Immature natural killer cell (primary cell): ENCODE measurements at regions not wholly inside any gene's neighbourhood (a gene's known extent, or its start where the extent isn't known, plus 50 kb on each side); places are given as distances from the start of the nearest gene placed in this dataset.
A peak's percentile ranks its signal among the peaks of the same experiment; 100 is the strongest.

ENCODE experiments used
- DNase-seq, 3 donors: peaks; one replicate each; pipeline ENCODE4 v3.0.0; 2022; ENCODE audit warnings: mixed read lengths in 1 of 3
- H3K27ac Mint-ChIP-seq, 6 donors: one replicate each; pipeline ENCODE4 v1.8.0; 2020; ENCODE audit warnings: mixed read lengths in 6 of 6, mild to moderate bottlenecking in 5 of 6, inconsistent platforms in 4 of 6, moderate library complexity in 3 of 6
- H3K27me3 Mint-ChIP-seq, 3 donors: one replicate each; pipeline ENCODE4 v1.8.0; 2020 to 2021; ENCODE audit warnings: low read depth in 3 of 3, mild to moderate bottlenecking in 3 of 3, mixed read lengths in 3 of 3, moderate library complexity in 3 of 3, inconsistent platforms in 1 of 3
- H3K36me3 Mint-ChIP-seq, 3 donors: one replicate each; pipeline ENCODE4 v1.8.0; 2020; ENCODE audit warnings: mixed read lengths in 3 of 3, inconsistent platforms in 2 of 3, mild to moderate bottlenecking in 2 of 3
- H3K4me1 Mint-ChIP-seq, 2 donors: one replicate each; pipeline ENCODE4 v1.8.0; 2020; ENCODE audit warnings: inconsistent platforms in 2 of 2, mild to moderate bottlenecking in 2 of 2, mixed read lengths in 2 of 2, moderate library complexity in 1 of 2
- H3K4me3 Mint-ChIP-seq, 5 donors: one replicate each; pipeline ENCODE4 v1.8.0; 2020; ENCODE audit warnings: mild to moderate bottlenecking in 5 of 5, mixed read lengths in 5 of 5, inconsistent platforms in 3 of 5, moderate library complexity in 3 of 5
- H3K9me3 Mint-ChIP-seq, 6 donors: one replicate each; pipeline ENCODE4 v1.8.0; 2020; ENCODE audit warnings: mild to moderate bottlenecking in 6 of 6, mixed read lengths in 6 of 6, inconsistent platforms in 4 of 6, moderate library complexity in 3 of 6

GRCh38 chr5:114999176-114999575 lies 170.5 kb downstream of the TRIM36 start:
- H3K4me3 Mint-ChIP-seq, result no peak overlapping the region
- peaks cover 2 to 5% (median 3%) of the 10 kb centered on the region in 3 donors for H3K27me3 Mint-ChIP-seq
- peaks cover 0 to 1% (median 0%) of the 10 kb centered on the region in 6 donors for H3K9me3 Mint-ChIP-seq
- H3K4me1 Mint-ChIP-seq, result no peaks in the 10 kb centered on the region
- no peak overlapping the region for H3K27ac Mint-ChIP-seq
- H3K36me3 Mint-ChIP-seq, result no peaks in the 10 kb centered on the region
- no peak for DNase-seq

- H3K36me3 Mint-ChIP-seq, result no peaks in the 10 kb centered on the region
- peaks cover 5 to 7% of the 10 kb centered on the region in 2 donors for H3K4me1 Mint-ChIP-seq
- no peak overlapping the region for H3K4me3 Mint-ChIP-seq
- no peak for DNase-seq
- no peak overlapping the region for H3K27ac Mint-ChIP-seq
- peaks cover 0 to 5% (median 0%) of the 10 kb centered on the region in 6 donors for H3K9me3 Mint-ChIP-seq
- H3K27me3 Mint-ChIP-seq, result peaks cover 0 to 1% (median 0%) of the 10 kb centered on the region in 3 donors
These were observed 180.2 kb downstream of the TRIM36 start for GRCh38 chr5:114989512-114989911.

GRCh38 chr5:114988096-114988495 lies 181.6 kb downstream of the TRIM36 start:
- Mint-ChIP-seq H3K36me3 (no peaks in the 10 kb centered on the region), H3K9me3 (peaks cover 0 to 5% (median 0%) of the 10 kb centered on the region in 6 donors), H3K27me3 (peaks cover 0 to 1% (median 0%) of the 10 kb centered on the region in 3 donors), H3K4me1 (peaks cover 5 to 7% of the 10 kb centered on the region in 2 donors), H3K27ac (no peak overlapping the region), H3K4me3 (no peak overlapping the region)
- no peak for DNase-seq

GRCh38 chr5:114984796-114985195 lies 184.9 kb downstream of the TRIM36 start:
- no peak overlapping the region for H3K4me3 Mint-ChIP-seq
- no peaks in the 10 kb centered on the region for H3K36me3 Mint-ChIP-seq
- H3K4me1 Mint-ChIP-seq, result peaks cover 5 to 7% of the 10 kb centered on the region in 2 donors
- DNase-seq, result no peak
- peaks cover 0 to 4% (median 0%) of the 10 kb centered on the region in 3 donors for H3K27me3 Mint-ChIP-seq
- H3K27ac Mint-ChIP-seq, result no peak overlapping the region
- H3K9me3 Mint-ChIP-seq, result peaks cover 0 to 3% (median 0%) of the 10 kb centered on the region in 6 donors

- H3K4me1 Mint-ChIP-seq, result peaks cover 5 to 6% of the 10 kb centered on the region in 2 donors
- H3K27ac Mint-ChIP-seq, result no peak overlapping the region
- no peaks in the 10 kb centered on the region for H3K36me3 Mint-ChIP-seq
- H3K9me3 Mint-ChIP-seq, result peaks cover 0 to 6% (median 0%) of the 10 kb centered on the region in 6 donors
- H3K4me3 Mint-ChIP-seq, result no peak overlapping the region
- no peak for DNase-seq
- H3K27me3 Mint-ChIP-seq, result peaks cover 0 to 4% (median 0%) of the 10 kb centered on the region in 3 donors
These were observed 188.6 kb downstream of the TRIM36 start for GRCh38 chr5:114981111-114981510.

- peaks cover 0 to 4% (median 1%) of the 10 kb centered on the region in 3 donors for H3K27me3 Mint-ChIP-seq
- no peak for DNase-seq
- H3K27ac Mint-ChIP-seq, result no peak overlapping the region
- no peaks in the 10 kb centered on the region for H3K4me1 Mint-ChIP-seq
- H3K36me3 Mint-ChIP-seq, result no peaks in the 10 kb centered on the region
- peaks cover 0 to 6% (median 0%) of the 10 kb centered on the region in 6 donors for H3K9me3 Mint-ChIP-seq
- no peak overlapping the region for H3K4me3 Mint-ChIP-seq
These were observed 191.6 kb downstream of the TRIM36 start for GRCh38 chr5:114977979-114978573.

- Mint-ChIP-seq H3K9me3 (peaks cover 0 to 8% (median 2%) of the 10 kb centered on the region in 6 donors), H3K27ac (no peak overlapping the region), H3K27me3 (peaks cover 0 to 5% (median 4%) of the 10 kb centered on the region in 3 donors), H3K4me3 (no peak overlapping the region), H3K36me3 (no peaks in the 10 kb centered on the region), H3K4me1 (no peaks in the 10 kb centered on the region)
- DNase-seq, result no peak
These were observed 200.2 kb downstream of the TRIM36 start for GRCh38 chr5:114969482-114969881.

DNA sequence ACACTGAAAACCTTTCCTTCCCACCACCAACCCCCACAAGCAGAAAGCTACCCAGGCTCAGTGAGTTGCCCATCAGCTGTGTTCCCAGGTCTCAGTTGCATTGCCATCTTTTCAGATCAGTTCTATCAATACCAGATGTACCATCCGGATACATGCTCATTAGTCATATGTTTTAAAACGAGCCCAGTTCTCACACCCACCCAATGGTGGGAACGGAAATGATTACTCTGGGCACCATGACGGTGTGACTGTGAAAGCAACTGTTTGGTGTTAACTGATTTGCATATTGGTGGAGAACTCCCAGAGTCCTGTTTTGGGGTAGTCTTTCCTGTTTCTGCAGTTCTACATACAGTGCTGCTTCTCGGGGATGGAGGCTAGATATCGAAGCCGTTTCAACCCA lies 212.3 kb downstream of the TRIM36 start:
- peak; percentile 18 to 25 (median 21) for DNase-seq
- peaks cover 0 to 2% (median 0%) of the 10 kb centered on the region in 6 donors for H3K9me3 Mint-ChIP-seq
- no peaks in the 10 kb centered on the region for H3K36me3 Mint-ChIP-seq
- peak overlapping the region in 4 of 5 donors; percentile 1 to 50 (median 12) for H3K4me3 Mint-ChIP-seq
- H3K4me1 Mint-ChIP-seq, result no peaks in the 10 kb centered on the region
- H3K27ac Mint-ChIP-seq, result peak overlapping the region; percentile 4 to 77 (median 38)
- peaks cover 0 to 2% (median 0%) of the 10 kb centered on the region in 3 donors for H3K27me3 Mint-ChIP-seq

DNA sequence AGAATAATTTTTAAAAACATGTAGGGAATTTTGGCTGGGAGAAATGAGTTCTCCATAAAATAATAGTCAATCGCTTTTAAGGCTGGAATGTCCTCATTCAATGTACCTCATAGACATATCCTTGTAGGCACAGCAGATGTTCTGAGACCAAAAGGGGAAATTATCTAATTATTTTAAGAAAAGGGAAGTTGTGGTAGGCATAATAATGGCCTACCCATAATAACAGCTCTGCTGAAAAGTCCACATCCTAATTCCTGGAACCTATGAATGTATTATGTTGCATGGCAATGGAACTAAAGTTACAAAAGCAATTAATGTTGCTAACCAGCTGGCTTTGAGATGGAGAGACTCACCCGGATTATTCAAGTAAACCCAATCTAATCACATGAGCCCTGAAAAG lies 216.1 kb downstream of the TRIM36 start:
- Mint-ChIP-seq H3K27me3 (peaks cover 0 to 2% (median 0%) of the 10 kb centered on the region in 3 donors), H3K36me3 (no peaks in the 10 kb centered on the region), H3K27ac (no peak overlapping the region), H3K4me3 (no peak overlapping the region), H3K4me1 (no peaks in the 10 kb centered on the region), H3K9me3 (peaks cover 0 to 2% (median 0%) of the 10 kb centered on the region in 6 donors)
- no peak for DNase-seq

DNA sequence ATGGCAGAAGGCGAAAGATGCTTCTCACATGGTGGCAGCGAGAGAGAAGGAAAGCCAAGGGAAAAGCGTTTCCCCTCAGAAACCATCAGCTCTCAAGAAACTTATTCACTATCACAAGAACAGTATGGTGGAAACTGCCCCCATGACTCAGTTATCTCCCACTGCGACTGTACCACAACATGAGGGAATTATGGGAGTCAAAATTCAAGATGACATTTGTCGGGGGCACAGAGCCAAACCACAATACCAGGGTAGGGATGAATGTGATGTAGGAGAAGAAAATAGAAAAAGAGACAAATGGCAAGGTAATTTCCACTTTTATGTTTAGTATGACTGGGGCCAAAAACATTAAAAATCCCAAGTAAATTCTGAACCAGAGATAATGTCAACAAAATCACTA lies 216.8 kb downstream of the TRIM36 start:
- peaks cover 0 to 2% (median 0%) of the 10 kb centered on the region in 3 donors for H3K27me3 Mint-ChIP-seq
- no peak overlapping the region for H3K27ac Mint-ChIP-seq
- H3K4me1 Mint-ChIP-seq, result no peaks in the 10 kb centered on the region
- peaks cover 0 to 2% (median 0%) of the 10 kb centered on the region in 6 donors for H3K9me3 Mint-ChIP-seq
- H3K36me3 Mint-ChIP-seq, result no peaks in the 10 kb centered on the region
- no peak overlapping the region for H3K4me3 Mint-ChIP-seq
- DNase-seq, result no peak

- Mint-ChIP-seq H3K4me3 (no peak overlapping the region), H3K9me3 (no peaks in the 10 kb centered on the region), H3K36me3 (no peaks in the 10 kb centered on the region), H3K4me1 (no peaks in the 10 kb centered on the region), H3K27me3 (peaks cover 0 to 5% (median 0%) of the 10 kb centered on the region in 3 donors), H3K27ac (no peak overlapping the region)
- no peak for DNase-seq
These were observed 220.0 kb downstream of the TRIM36 start for GRCh38 chr5:114949756-114950155.

- Mint-ChIP-seq H3K4me3 (no peak overlapping the region), H3K36me3 (no peaks in the 10 kb centered on the region), H3K4me1 (no peaks in the 10 kb centered on the region), H3K9me3 (no peaks in the 10 kb centered on the region), H3K27me3 (peaks cover 0 to 5% (median 0%) of the 10 kb centered on the region in 3 donors), H3K27ac (no peak overlapping the region)
- no peak for DNase-seq
These were observed 220.6 kb downstream of the TRIM36 start for GRCh38 chr5:114948986-114949621.

DNA sequence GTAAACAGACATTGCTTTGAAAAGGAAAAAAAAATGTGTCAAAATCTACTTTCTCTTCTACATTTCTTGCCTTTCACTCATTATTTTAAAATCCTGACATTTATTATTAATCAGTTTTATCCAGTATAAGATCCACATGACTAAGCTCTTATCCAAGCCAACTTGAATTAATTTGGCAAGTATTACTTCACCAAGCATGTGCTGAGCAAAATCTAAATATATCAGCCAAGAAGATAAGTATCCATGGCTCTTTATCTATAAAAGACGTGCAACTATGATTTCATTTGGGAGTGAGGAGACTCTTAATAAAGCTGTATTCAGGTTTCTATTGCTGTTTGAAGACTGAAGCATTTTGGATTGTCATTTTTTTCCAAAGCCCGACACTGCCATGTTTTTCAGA lies 221.3 kb downstream of the TRIM36 start:
- H3K27me3 Mint-ChIP-seq, result peaks cover 0 to 5% (median 0%) of the 10 kb centered on the region in 3 donors
- no peaks in the 10 kb centered on the region for H3K36me3 Mint-ChIP-seq
- no peak overlapping the region for H3K4me3 Mint-ChIP-seq
- no peaks in the 10 kb centered on the region for H3K4me1 Mint-ChIP-seq
- H3K27ac Mint-ChIP-seq, result no peak overlapping the region
- H3K9me3 Mint-ChIP-seq, result peaks cover 0 to 2% (median 0%) of the 10 kb centered on the region in 6 donors
- no peak for DNase-seq

DNA sequence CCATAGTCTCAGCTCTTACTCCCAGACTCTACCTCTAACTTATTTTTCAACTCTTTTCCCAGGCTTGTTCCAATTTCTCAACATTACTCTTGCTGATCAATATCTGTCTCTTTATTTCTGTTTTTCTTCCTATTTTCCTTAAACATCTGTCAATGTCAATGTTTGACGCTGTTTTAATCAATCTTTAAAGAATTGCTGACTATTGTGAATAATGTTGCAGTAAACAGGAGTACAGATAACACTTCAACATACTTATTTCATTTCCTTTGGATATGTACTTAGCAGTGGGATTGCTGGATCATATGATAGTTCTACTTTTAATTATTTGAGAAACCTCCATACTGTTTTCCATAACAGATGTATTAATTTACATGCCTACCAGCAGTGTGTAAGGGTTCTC lies 229.0 kb downstream of the TRIM36 start:
- no peak overlapping the region for H3K27ac Mint-ChIP-seq
- H3K27me3 Mint-ChIP-seq, result peaks cover 0 to 2% (median 1%) of the 10 kb centered on the region in 3 donors
- H3K4me3 Mint-ChIP-seq, result no peak overlapping the region
- no peak for DNase-seq
- peaks cover 0 to 3% (median 0%) of the 10 kb centered on the region in 3 donors for H3K36me3 Mint-ChIP-seq
- H3K4me1 Mint-ChIP-seq, result no peaks in the 10 kb centered on the region
- H3K9me3 Mint-ChIP-seq, result peaks cover 15 to 36% (median 25%) of the 10 kb centered on the region in 6 donors
